HCT116 (cell line): ENCODE measurements at regions not wholly inside any gene's neighbourhood (a gene's known extent, or its start where the extent isn't known, plus 50 kb on each side); places are given as distances from the start of the nearest gene placed in this dataset.

ENCODE experiments used
- CTCF ChIP-seq, 3 experiments: fragments of 200-600 bp in 1 of 3; sonication (generic) in 1 of 3; IDR thresholded peaks in 2 of 3; conservative IDR thresholded peaks in 1 of 3; 2 replicates each; pipeline ENCODE4 v1.5.1; 2012 to 2017; ENCODE audit warnings: low read depth in 2 of 3, low read length in 2 of 3, antibody characterized with exemption in 1 of 3, borderline replicate concordance in 1 of 3, control low read depth in 1 of 3, mild to moderate bottlenecking in 1 of 3, mixed read lengths in 1 of 3, mixed run types in 1 of 3, moderate library complexity in 1 of 3; ENCODE audit not compliant: insufficient read depth in 1 of 3
- EZH2 ChIP-seq: fragments of 200-600 bp; sonication (generic); IDR thresholded peaks from 2 replicates; pipeline ENCODE4 v1.6.1; 2017; ENCODE audit warnings: antibody characterized with exemption, mixed run types
- TCF7L2 ChIP-seq: IDR thresholded peaks from 2 replicates; pipeline ENCODE4 v1.7.0; 2011; ENCODE audit warnings: borderline replicate concordance, inconsistent platforms; ENCODE audit not compliant: insufficient read depth, insufficient read length; ENCODE audit errors: extremely low read depth

- TF ChIP-seq CTCF (IDR thresholded peaks at IDR 0.05 in 2 of 3, conservative IDR thresholded peaks at IDR 0.05 in 1 of 3; ENCODE audit: borderline replicate concordance in 1 of 3, insufficient read depth in 1 of 3, low read depth in 2 of 3, low read length in 2 of 3) (no peak), TCF7L2 (no peak), EZH2 (no peak)
Observed at GRCh38 chr5:26761045-26761444, 277.3 kb downstream of the CDH9 start.
